Adrenal gland (tissue), 9 donors: ENCODE measurements at regions not wholly inside any gene's neighbourhood (a gene's known extent, or its start where the extent isn't known, plus 50 kb on each side); places are given as distances from the start of the nearest gene placed in this dataset.

Experiments used
- DNase-seq, 7 donors: peaks; one replicate each; pipeline ENCODE4 v3.0.0-alpha.2; 2019 to 2020
- H3K27ac ChIP-seq, 5 donors: fragments of 200-600 bp; sonication (generic) in 4 of 5; 1 replicate in 3 of 5; 2 replicates in 2 of 5; pipeline versions ENCODE4 v1.5.1 to v1.8.0; 2016 to 2020; ENCODE audit warnings: mild to moderate bottlenecking in 1 of 5
- H3K27me3 ChIP-seq: fragments of 200-600 bp; 2 replicates; pipeline ENCODE4 v1.8.0; 2021
- H3K36me3 ChIP-seq, 2 donors: fragments of 200-600 bp; replicated peaks in 1 of 2; 1 replicate in 1 of 2; 2 replicates in 1 of 2; pipeline versions ENCODE4 v1.5.1 to v1.8.0; 2018 to 2022
- H3K4me1 ChIP-seq, 2 donors: fragments of 200-600 bp; replicated peaks in 1 of 2; 1 replicate in 1 of 2; 2 replicates in 1 of 2; pipeline versions ENCODE4 v1.5.1 to v1.8.0; 2018 to 2021
- H3K4me3 ChIP-seq, 4 donors: fragments of 200-600 bp; sonication (generic) in 3 of 4; one replicate each; pipeline ENCODE4 v1.5.1; 2016 to 2018
- H3K9me3 ChIP-seq, 3 donors: fragments of 200-600 bp; sonication (generic) in 1 of 3; replicated peaks in 1 of 3; 1 replicate in 2 of 3; 2 replicates in 1 of 3; pipeline versions ENCODE4 v1.5.1 to v1.8.0; 2016 to 2021
- POLR2A ChIP-seq, 2 donors: fragments of 450-650 bp; IDR thresholded peaks; one replicate each; pipeline ENCODE4 v1.6.1; 2017; ENCODE audit warnings: antibody characterized with exemption in 2 of 2, mild to moderate bottlenecking in 2 of 2, moderate library complexity in 1 of 2
- WGBS, 4 donors: extraction: QIAGEN DNeasy Blood & Tissue Kit in 2 of 4; methylation state at CpG; one replicate each; pipeline versions ENCODE4 v1.1.5 to v1.1.7; 2013 to 2017; 5-methylcytosine and 5-hydroxymethylcytosine counted together
- intact Hi-C, 2 donors: fragments of 100-400 bp; cut with DNase I; formaldehyde crosslinking; loops; one replicate each; pipeline versions ENCODE4 v1.14.1 to v1.15.0; 2022 to 2023
- TF ChIP-seq, protein P1 (sequence below), 6 experiments: fragments of 450-650 bp in 4 of 6; fragments of 200-600 bp in 2 of 6; sonication (generic) in 1 of 6; IDR thresholded peaks; 1 replicate in 5 of 6; 2 replicates in 1 of 6; pipeline versions ENCODE4 v1.5.1 to v1.8.0; 2016 to 2021; ENCODE audit warnings: antibody characterized with exemption in 6 of 6, mild to moderate bottlenecking in 2 of 6, moderate library complexity in 1 of 6
- donor health status: healthy with polysubstance abuse.
- donor health status: Bipolar disorder and iron deficiency.
- donor health status: DM: yes; HTN: yes; CAD: no.
- donor health status: DM: no; HTN: no; CAD: no.
- donor health status: DM: no; HTN: no; CAD: no.

GRCh38 chr7:82675396-82675795 is 231.8 kb upstream of the CACNA2D1 start:
- no peaks in the 10 kb centered on the region for H3K36me3 ChIP-seq
- WGBS, 4 donors = 63 to 73% (median 70%) methylated on average over 2 of the region's 2 CpGs
- H3K27me3 ChIP-seq = no peaks in the 10 kb centered on the region
- intact Hi-C loops = no loop called here
- no peak overlapping the region for H3K4me3 ChIP-seq
- no peak for DNase-seq
- no peak for TF ChIP-seq POLR2A (IDR thresholded peaks at IDR 0.05)
- TF ChIP-seq, protein P1, sequence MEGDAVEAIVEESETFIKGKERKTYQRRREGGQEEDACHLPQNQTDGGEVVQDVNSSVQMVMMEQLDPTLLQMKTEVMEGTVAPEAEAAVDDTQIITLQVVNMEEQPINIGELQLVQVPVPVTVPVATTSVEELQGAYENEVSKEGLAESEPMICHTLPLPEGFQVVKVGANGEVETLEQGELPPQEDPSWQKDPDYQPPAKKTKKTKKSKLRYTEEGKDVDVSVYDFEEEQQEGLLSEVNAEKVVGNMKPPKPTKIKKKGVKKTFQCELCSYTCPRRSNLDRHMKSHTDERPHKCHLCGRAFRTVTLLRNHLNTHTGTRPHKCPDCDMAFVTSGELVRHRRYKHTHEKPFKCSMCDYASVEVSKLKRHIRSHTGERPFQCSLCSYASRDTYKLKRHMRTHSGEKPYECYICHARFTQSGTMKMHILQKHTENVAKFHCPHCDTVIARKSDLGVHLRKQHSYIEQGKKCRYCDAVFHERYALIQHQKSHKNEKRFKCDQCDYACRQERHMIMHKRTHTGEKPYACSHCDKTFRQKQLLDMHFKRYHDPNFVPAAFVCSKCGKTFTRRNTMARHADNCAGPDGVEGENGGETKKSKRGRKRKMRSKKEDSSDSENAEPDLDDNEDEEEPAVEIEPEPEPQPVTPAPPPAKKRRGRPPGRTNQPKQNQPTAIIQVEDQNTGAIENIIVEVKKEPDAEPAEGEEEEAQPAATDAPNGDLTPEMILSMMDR (IDR thresholded peaks at IDR 0.05) = no peak
- H3K9me3 ChIP-seq = no peaks in the 10 kb centered on the region
- H3K27ac ChIP-seq = no peak overlapping the region
- H3K4me1 ChIP-seq = no peaks in the 10 kb centered on the region

- no peaks in the 10 kb centered on the region for H3K9me3 ChIP-seq
- 39 to 78% (median 69%) methylated on average over 1 of the region's 1 CpG for WGBS, 4 donors
- intact Hi-C loops = no loop called here
- H3K27me3 ChIP-seq = no peaks in the 10 kb centered on the region
- H3K4me1 ChIP-seq = no peaks in the 10 kb centered on the region
- H3K36me3 ChIP-seq = no peaks in the 10 kb centered on the region
- no peak overlapping the region for H3K4me3 ChIP-seq
- H3K27ac ChIP-seq = no peak overlapping the region
- TF ChIP-seq, protein P1 (IDR thresholded peaks at IDR 0.05) = no peak
- no peak for DNase-seq
Observed at GRCh38 chr7:82674268-82674667, 230.7 kb upstream of the CACNA2D1 start.

DNA sequence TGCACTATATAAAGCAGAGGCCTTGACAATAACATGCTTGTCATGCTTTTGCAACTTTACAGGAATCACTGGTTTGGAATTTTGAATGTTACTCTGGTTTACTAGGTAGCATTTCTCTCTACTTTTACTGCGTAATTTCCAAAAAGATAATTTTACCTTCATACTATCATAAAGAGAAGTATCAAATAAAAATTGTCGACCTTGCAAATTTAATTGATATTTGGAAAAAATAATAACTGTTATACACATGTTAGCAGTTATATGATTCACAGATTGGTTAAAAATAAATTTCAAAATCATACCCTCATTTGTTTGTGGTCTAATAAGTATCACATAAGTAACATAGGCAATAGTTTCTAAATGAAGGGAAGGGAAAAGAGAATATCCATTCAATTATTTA is 228.5 kb upstream of the CACNA2D1 start:
- TF ChIP-seq, protein P1 (IDR thresholded peaks at IDR 0.05) = no peak
- TF ChIP-seq POLR2A (IDR thresholded peaks at IDR 0.05) = no peak
- no peaks in the 10 kb centered on the region for H3K9me3 ChIP-seq
- no peak overlapping the region for H3K4me3 ChIP-seq
- H3K36me3 ChIP-seq = no peaks in the 10 kb centered on the region
- 76 to 87% (median 80%) methylated on average over 2 of the region's 2 CpGs for WGBS, 4 donors
- DNase-seq = no peak
- no peaks in the 10 kb centered on the region for H3K4me1 ChIP-seq
- no peak overlapping the region for H3K27ac ChIP-seq
- intact Hi-C loops = no loop called here
- no peaks in the 10 kb centered on the region for H3K27me3 ChIP-seq

GRCh38 chr7:82669141-82669540 is 225.6 kb upstream of the CACNA2D1 start:
- Histone ChIP-seq H3K27me3 (no peaks in the 10 kb centered on the region), H3K4me3 (no peak overlapping the region), H3K9me3 (no peaks in the 10 kb centered on the region), H3K27ac (no peak overlapping the region), H3K4me1 (no peaks in the 10 kb centered on the region), H3K36me3 (no peaks in the 10 kb centered on the region)
- 90 to 100% (median 96%) methylated on average over 1 of the region's 1 CpG for WGBS, 4 donors
- TF ChIP-seq, protein P1 (IDR thresholded peaks at IDR 0.05) = no peak
- no peak for TF ChIP-seq POLR2A (IDR thresholded peaks at IDR 0.05)
- no peak for DNase-seq
- intact Hi-C loops = no loop called here
